ENCODE measurements at regions not wholly inside any gene's neighbourhood (a gene's known extent, or its start where the extent isn't known, plus 50 kb on each side); places are given as distances from the start of the nearest gene placed in this dataset.
"Not testable (repeated sequence)": the region's sequence is repeated elsewhere in the genome, so short reads cannot be mapped to it uniquely, and the experiment has no call there.

GRCh38 chr6:106747139-106747538 lies 117.8 kb downstream of the QRSL1 start:
- no peak for DNase-seq (ENCODE audit: low read depth, low spot score)

- no peak for DNase-seq (ENCODE audit: low read depth, low spot score)
Observed at GRCh38 chr6:106746652-106747051, 117.3 kb downstream of the QRSL1 start.

GRCh38 chr6:106745824-106746582 lies 116.6 kb downstream of the QRSL1 start:
- no peak for DNase-seq (ENCODE audit: low read depth, low spot score)

- no peak for DNase-seq (ENCODE audit: low read depth, low spot score)
Observed at GRCh38 chr6:106745197-106745770, 115.9 kb downstream of the QRSL1 start.

DNA sequence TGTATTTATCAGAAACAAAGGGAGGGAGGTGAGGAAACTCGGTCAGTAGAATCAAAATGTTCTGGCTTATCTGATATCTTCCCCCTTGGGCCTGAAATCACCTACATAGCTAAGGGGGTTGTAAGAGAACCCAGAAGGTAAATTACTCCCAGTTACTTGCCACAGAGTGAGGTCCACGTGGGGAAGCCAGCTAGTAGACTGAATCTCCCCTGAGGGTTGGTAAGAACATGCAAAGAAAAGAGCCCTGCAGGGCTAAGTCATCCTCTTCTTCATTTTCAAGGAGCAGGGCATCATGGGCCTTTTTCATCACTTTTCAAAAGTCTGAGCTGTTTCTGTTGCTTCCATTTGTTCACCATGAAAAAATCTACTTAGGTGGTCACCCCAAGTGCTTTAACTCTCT lies 115.4 kb downstream of the QRSL1 start:
- DNase-seq (ENCODE audit: low read depth, low spot score): no peak

GRCh38 chr6:106744029-106744428 lies 114.7 kb downstream of the QRSL1 start:
- not testable (repeated sequence) for DNase-seq (ENCODE audit: low read depth, low spot score)

GRCh38 chr6:106743612-106744011 lies 114.2 kb downstream of the QRSL1 start:
- no peak for DNase-seq (ENCODE audit: low read depth, low spot score)

GRCh38 chr6:106740287-106740686 lies 110.9 kb downstream of the QRSL1 start:
- no peak for DNase-seq (ENCODE audit: low read depth, low spot score)

DNA sequence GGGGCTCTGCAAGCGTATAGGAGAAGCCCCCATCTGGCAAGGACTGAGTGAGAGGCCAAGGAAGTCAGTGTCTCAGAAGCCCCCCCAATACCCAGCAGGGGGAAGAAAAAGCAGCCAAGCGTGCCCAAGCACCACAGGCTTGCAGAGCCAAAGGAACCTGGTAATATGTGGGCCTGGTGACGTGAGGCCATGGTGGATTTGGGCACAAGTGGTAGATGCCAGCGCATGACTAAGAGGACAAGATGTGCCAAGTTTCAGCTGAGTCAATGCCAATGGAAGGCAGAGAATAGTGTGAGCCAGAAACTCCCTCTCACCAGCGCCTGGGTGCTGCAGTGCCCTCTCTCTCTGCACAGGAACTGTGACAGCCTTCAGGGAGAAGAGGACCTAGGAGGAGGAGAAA lies 110.0 kb downstream of the QRSL1 start:
- no peak for DNase-seq (ENCODE audit: low read depth, low spot score)

DNA sequence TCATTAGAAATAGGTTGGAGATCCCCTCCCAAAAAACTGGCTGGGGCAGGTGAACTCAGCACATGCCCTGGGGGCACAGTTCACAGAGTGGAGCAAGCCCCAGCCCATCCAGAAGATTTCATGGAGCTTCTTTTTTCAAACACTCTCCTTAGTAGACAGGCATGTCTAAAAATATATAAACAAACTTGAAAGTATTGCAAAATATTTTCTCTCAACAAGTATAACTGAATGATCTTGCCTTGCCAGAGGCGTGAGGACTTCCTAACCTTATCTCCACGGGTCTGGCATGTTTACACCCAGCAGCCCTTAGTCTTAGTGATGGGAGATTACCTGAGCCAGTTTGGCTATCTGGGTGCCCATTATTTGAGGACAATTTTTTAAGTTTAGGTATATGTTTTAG lies 107.1 kb downstream of the QRSL1 start:
- DNase-seq (ENCODE audit: low read depth, low spot score): no peak

DNA sequence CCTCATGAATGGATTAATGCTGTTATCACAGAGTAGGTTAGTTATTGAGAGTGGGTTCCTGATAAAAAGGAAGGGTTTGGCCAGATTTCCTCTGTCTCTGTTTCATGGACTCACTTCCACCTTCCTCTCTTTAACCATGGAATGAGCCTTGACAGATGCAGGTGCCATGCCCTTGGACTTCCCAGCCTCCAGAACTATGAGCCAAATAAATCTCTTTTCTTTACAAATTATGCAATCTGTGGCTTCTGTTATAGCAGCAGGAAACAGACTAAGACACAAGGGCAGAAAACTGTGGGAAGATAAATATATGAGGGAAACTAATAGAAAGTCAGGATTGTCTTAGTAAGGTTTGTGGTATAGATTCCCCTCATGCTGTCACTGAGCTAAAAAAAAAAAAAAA lies 106.5 kb downstream of the QRSL1 start:
- DNase-seq (ENCODE audit: low read depth, low spot score): no peak

DNA sequence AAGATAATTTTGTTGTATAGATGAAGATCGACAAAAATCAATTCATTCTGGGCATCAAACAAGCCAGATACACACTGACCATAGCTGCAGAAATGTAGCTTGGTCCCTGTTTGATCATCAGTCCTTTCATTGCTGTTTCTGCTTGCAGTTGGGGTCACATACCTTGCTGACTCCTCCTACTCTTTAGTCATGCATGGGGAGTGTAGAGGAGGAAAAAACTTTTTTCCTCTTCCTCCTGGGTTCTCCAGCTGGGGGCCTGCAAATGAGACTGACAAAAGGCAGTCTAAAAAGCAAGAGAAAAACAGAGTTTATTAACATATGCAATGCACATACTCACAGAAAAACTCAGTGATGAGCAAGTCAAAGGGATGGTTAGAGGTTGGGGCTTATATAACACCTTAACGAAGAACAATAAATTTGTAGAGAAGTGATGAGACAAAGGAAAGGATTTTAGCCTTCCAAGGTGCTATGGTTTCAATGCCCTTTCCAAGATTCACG lies 105.8 kb downstream of the QRSL1 start:
- no peak for DNase-seq (ENCODE audit: low read depth, low spot score)

- DNase-seq (ENCODE audit: low read depth, low spot score): no peak
Observed at GRCh38 chr6:106733386-106733785, 104.0 kb downstream of the QRSL1 start.

- DNase-seq (ENCODE audit: low read depth, low spot score): no peak
Observed at GRCh38 chr6:106732376-106732940, 103.1 kb downstream of the QRSL1 start.

- DNase-seq (ENCODE audit: low read depth, low spot score): no peak
Observed at GRCh38 chr6:106731843-106732160, 102.4 kb downstream of the QRSL1 start.

DNA sequence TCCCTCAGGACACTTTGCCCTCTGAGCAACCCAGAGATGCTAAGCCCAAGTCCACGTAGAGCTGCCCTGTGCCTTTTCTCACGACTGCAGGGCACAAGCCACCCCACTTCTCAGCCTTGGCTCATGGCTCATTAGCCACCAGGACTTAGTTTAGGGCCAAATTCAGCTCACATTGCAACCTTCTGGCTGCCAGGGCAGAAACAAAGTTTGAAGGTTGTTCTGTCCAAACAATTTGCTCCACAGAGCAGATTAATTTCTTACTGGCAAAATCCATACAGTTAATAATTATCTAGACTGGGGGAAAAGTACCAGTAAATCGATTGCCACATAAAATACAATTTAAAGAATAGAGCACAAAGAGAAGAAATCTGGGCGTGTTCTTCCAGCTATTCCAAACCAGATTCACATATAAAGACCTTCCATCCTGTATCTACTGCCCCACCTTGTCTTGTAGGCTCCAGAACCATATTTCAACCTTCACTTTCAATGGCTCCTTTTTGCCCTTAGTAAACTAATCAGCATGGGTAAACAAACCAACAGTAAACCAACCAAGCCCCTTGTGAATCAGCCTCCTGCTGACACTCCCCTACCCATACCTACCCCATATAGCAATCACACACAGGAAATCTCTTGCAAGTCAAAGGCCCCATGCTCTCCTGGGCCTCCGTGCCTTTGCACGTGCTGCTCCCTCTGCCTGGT lies 101.9 kb downstream of the QRSL1 start:
- no peak for DNase-seq (ENCODE audit: low read depth, low spot score)

DNA sequence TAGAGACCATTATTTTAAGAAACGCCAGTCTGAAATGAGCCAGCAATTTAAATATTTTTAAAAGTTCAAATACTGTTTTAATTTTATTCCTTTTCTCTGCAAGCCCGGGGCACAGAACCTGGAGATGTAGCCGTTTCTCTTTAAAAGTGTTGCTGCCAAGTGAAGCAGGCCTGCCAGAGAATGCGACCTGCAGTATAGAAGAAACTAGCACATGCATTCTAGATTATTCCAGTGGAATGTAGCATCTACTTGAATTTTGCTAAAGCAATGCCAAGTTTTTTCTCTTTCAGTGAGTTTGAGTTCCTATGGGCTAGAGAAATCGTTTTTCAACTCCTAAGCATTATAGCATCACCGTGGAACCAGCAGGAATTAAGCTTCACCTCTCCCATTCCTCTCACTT lies 101.3 kb downstream of the QRSL1 start:
- DNase-seq (ENCODE audit: low read depth, low spot score): no peak

- DNase-seq (ENCODE audit: low read depth, low spot score): no peak
Observed at GRCh38 chr6:106730264-106730663, 100.9 kb downstream of the QRSL1 start.

GRCh38 chr6:106729841-106730240 lies 100.5 kb downstream of the QRSL1 start:
- DNase-seq (ENCODE audit: low read depth, low spot score): no peak

- DNase-seq (ENCODE audit: low read depth, low spot score): no peak
Observed at GRCh38 chr6:106728296-106728870, 99.0 kb downstream of the QRSL1 start.

GRCh38 chr6:106727480-106728149 lies 98.2 kb downstream of the QRSL1 start:
- no peak for DNase-seq (ENCODE audit: low read depth, low spot score)

GRCh38 chr6:106724848-106725247 lies 95.5 kb downstream of the QRSL1 start:
- no peak for DNase-seq (ENCODE audit: low read depth, low spot score)
